NCI-H2081 (cell line): ENCODE measurements at regions not wholly inside any gene's neighbourhood (a gene's known extent, or its start where the extent isn't known, plus 50 kb on each side); places are given as distances from the start of the nearest gene placed in this dataset.
A peak's percentile ranks its signal among the peaks of the same experiment; 100 is the strongest.

Experiments used
- DNase-seq, 2 experiments: peaks; one replicate each; lab custom pipeline; 2025; lab: John Stamatoyannopoulos, UW

DNA sequence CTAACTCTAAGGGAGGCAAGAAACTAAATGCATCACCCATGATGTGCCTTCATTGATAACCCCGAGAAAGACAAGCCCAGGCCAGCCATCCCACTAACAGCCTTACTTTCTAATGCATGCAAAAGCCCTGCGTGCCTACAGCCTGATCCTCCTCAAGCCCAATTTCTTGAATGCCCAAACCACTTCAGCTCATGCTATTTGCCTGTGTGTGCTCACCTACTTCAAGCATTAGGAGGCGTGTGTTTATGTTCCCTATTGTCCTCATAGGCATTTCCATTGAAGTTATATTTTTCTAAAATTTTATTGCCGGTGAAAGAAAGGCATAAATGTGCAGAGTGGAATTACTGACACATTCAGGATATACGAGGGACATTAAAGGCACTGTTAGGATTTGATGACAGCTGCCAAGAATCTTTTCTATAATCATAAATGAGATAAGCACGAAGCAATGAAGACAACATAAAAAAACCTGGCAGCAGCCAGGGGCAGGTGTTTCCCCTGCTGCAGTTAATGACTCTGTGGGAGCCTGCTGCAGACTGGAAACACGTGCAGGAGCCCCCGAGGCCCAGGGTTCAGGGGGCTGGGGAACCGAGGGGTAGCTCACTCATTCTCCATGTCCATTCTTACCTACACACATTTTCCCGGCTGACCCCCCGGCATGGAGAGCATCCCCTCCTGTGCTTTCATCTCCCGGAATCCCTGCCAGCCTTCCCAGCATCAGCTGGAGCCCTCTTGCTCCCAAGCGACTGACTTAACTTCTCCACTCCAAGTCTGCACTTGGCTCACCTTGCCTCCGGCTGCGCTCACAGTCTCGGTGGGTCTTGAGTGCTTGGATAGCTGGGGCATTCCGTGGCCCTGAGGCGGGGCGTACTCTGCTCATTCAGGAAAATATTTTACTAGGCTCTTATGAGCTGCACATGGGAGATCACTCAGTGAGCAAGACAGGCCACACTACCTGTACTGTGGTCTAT, 292.3 kb upstream of the SIX2 start:
- DNase-seq = peak; percentile 74 to 95

DNA sequence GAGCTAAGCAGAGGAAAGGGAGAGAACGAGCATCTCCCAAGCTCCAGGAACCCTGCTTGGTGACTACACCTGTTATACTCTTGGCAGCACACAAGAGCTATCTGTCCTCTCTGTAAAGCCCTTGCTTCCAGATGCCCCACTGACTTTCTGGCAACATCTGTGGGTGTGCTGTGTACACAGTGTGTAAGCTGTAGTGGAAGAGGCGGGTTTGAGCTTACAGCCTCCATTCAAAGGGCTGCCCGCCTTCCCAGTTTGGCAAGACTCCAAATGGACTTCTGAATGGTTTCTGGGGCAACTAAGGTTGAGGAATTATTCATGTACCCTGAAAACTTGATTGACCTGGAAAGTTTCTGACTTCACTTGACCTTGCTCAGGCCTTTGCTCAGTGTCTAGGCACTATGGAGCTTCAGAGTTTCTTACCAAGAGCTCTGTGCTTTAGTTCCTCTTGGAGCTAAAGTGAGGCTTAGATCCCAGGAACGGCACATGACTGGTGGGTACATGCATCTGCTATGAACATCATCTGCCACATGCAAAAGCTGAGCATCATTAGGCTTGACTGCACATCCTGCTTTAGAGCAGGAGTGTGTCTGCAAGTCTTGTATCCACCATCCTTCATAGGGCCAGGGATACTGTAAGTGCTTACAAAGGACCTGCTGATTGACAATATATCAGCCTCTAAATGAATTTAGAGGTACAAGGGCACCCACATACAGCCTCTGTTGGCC, 290.9 kb upstream of the SIX2 start:
- DNase-seq = peak; percentile 95 to 99

DNA sequence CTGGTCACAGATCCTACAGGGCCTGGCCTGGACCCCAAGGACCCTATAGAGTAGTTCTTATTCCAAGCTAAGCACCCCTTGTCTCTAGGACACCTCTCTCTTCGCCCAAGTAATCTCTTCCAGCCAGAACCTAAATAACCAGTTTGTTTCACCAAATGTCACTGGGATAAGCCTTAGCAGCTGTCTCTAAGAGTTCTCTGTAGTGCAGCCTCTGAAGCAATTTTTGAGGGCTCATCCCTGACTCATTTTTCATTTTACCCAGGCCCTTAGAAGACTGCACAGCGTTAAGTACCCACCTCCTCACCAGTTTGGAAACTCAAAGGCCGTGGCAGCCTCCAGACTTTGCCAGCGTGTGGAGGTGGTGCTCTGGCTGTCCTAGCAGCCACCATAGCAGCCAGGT, 290.1 kb upstream of the SIX2 start:
- DNase-seq = no peak

DNA sequence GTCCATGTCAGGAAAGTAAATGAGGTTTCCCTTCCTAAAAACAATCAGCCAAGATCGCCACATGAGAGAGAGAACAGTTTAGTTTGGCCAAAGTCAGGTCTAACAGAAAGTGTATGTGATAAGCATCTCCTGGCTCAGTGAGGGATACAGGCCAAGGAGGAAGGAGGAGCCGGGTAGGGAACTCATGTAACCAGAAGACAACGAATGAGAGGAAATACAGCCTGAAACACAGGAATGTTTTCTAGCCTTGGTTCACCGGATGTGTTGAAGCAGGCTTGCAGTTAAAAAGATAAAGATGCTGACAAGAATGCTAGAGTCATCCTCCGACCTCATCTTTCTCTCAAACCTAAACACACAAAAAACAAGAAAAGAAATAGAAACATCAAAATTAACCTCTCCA, 283.9 kb upstream of the SIX2 start:
- DNase-seq = no peak

DNA sequence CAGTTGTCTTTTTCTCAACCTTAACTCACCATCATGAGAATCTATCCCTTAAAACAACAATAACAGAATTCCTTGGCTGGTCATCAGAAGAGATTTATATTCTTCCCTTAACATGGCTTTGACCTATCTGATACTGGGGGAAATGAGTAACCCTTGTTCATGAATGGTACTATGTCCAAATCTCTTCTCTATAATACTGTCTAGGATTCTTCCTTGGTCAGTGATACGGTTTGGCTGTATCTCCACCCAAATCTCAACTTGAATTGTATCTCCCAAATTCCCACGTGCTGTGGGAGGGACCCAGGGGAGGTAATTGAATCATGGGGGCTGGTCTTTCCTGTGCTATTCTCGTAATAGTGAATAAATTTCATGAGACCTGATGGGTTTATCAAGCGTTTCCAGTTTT, 282.0 kb upstream of the SIX2 start:
- DNase-seq = no peak

DNA sequence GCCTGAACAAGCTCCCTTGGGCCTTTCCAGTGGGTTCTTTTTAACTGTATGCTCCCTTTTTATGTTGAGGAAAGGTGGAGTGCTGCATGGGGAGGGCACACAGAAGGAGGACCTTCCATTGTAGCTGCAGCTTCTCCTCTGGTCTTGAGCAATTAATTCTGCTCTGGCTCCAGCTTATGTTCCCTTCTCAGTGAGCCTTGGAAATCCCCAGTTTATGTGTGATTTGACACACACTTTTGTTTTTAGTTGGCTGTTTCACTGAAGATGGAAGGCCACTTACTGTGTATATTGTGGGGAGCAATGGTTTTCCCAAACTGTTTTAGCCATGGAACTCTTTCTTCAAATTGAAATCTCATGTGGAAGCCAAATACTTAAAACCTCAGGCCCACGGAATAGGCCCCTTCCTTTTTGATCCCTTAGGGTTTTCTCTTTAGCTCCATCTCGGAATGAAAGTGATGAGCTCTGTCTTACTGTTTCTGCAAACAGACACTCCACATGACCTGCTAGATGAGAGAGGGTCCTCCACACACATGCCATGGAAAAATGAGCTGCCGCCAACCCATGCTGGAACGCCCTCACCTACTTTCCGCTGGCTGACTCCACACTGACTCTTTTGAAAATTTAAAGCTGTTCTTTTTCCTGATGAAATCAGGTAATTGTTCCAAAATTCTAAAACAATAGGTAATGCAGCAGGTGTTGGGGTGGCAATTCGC, 280.9 kb upstream of the SIX2 start:
- no peak for DNase-seq

DNA sequence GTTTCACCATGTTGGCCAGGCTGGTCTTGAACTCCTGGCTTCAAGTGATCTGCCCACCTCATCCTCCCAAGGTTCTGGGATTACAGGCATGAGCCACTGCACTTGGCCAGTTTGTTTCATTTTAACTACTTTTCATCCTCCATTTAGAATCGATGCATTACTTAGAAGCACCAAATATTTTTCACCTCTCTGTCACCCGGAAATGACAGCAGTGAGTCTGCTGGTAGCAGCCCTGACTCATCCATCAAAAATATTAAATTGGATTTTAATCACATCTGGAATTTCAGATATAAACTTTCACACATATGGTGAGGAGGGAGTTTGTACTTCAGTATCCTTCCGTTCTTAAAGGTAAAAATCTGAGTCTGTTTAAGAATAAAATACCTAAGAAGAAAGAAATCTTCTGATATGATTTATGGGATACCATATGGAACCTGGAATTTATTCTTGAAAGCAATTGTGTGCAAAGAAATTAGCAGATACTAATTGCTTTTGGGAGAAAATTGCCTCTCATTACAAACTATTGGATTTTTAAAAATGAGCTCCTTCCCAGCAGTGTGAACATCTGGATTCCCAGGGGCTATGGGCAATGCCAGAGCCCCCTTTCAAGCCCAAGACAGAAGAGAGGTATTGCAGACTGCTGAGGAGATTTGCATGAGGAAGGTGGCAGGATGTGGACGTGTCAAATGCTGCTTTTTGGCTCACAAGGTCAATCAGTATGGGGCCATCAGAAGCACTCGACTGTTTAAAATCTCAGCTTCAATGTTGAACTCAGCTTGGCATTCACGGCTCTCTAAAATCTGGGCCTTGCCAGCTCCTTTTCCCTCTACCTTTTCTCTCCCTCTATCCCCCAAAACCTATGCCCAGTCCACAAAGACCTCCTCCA, 279.5 kb upstream of the SIX2 start:
- no peak for DNase-seq

DNA sequence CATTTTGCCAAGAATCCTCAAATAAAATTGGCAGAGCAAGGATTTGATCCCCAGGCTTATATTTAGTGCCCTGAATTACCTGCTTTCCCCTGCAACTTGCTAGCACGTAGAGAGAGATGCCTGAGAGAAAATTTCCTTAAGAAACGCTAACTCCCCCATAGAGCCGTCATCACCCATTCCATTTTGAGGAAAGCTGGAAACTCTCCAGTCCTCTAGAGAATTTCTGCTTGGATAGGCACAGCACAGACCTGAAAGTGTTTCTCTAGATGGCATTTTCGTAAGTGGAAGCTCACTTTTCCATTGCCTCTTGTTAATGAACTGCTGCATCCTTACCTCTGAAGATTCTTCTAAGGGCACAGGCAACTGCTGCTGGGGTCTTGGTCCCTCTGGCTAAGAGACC, 277.8 kb upstream of the SIX2 start:
- no peak for DNase-seq

DNA sequence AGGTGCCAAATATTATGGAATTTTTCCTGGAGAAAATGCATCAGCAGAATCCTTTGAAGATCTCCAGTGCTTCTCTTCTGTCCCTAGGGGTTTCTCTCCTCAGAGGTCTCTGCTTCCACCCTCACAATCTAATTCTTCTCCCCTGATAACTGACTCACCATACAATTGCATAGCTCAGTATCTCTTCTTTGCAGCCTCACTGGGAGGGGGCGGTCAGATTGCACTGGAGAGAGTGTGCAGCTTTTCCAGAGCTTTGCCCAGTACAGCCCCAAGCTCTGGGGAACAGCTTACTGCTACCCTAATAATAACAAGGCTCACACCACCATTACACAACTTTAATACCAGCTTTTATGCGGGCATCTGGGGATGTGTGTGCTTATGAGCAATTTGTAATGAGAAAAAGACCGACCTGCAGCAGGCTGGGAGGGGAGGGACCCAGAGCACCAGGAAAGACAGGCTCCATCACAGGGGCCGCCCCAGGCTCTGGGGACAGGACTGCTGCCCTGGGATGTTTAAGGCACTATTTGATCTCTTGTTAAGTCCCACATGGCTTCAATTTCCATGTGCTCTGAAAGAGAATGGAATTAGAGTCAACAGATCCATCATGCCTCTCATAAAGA, 276.6 kb upstream of the SIX2 start:
- DNase-seq = no peak

DNA sequence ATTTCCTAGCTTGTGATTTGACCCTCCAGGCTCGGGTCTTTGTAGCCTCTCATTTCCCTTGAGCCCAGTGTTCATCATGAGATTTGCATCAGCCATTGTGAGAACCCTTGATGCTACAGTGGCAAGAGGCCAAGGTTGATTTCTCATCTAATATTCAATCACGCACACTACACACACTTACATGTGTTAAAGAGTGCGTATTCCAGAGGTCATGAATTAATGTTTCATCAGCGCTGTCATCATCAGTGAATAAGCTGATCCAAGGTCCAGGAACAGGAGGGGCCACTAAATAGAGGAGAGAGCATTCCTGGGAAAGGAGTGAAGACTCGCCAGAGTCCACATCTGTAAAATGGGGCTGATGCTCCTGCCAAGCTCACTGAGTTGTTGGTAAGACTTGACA, 276.1 kb upstream of the SIX2 start:
- no peak for DNase-seq

DNA sequence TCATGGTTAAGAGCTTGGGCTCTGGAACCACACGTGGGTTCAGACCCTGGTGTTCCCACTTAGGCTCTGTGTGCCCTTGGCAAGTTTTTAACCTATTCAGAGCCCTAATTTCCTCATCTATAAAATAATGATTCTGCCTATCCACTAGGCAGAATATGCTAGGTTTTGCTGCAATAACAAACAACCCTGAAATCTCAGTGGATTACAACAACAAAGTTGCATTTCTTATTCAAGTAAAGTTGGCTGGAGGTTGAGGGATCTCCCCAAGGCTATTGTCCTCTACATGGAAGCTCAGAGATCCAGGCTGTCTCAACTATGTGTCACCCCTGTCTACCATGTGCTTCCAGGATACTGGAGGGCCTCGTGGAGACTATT, 275.4 kb upstream of the SIX2 start:
- DNase-seq = no peak

DNA sequence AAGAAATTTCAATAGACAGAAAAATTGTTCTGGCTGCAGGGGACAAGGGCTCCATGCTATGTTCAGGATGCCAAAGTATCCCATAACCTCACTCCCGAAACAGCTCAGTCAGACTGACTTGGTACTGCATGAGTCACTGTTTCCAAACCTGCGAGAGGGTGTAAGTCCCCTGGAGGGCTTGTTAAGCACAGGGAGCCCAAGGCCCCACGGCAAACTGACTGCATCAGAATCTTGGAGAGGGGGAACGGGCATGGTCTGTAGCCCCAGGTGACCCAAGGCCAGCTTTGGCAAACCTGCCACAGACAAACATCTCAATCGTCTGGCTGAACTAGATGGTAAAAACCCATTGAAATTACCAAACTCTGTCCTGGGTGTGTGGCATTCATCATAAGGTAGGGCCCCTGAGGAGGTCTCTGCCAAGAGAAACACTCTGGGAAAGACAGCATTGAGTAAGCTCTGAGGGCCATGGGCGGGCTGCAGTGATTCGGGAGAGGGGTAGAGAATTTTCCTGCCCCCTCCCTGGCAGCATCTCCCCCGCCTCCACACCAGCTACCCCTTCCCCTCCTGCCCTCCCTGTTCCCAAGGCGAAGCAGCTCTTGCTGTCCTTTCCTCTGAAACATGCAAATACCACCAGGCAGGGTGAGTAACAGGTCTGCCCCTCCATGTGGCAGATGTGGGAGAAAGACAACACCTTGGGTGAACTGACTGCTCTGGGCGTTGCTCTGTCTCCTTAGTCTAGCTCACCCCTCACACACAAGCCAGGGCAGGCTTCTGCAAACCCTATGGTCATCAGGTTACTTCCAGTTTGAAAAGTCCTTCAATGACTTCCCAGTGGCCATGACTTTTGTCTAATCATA, 274.7 kb upstream of the SIX2 start:
- no peak for DNase-seq

DNA sequence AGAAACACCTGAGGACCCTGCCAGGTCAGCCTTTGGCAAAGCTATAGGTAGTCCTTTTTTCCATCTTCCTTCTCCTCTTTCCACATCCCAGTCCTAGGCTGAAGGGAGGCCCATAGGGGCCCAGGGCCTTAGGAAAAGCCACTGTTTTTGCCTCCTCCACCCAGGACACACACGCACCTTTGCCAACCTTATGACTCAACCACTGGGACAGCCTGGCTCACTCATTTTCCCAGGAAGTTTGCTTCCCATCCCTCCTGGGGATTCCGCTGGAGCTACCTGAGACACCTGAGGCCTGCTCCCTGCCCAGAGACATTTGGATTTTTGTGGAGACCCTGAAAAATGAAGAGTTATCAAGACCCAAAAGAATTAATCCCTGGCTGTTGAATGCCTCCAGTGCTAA, 273.4 kb upstream of the SIX2 start:
- DNase-seq = no peak

DNA sequence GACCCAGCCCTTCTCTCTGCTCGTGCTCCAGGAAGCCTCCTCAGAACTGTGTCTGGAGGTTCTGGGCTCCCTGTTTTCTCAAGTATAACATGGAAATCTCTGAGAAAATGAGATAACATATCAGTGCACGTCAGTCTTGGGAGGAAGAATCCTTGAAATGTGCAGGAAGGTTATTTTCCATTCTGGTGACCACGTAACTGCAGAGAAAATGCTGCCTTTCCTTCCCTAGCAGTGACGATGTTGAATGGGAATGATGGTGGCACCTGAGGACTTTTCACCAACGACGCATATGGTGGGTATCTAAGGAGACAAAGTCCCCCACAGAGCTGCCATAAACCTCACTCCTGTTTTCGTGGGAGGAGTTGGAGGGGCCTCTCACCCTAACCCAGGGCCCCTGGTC, 272.1 kb upstream of the SIX2 start:
- DNase-seq = no peak

DNA sequence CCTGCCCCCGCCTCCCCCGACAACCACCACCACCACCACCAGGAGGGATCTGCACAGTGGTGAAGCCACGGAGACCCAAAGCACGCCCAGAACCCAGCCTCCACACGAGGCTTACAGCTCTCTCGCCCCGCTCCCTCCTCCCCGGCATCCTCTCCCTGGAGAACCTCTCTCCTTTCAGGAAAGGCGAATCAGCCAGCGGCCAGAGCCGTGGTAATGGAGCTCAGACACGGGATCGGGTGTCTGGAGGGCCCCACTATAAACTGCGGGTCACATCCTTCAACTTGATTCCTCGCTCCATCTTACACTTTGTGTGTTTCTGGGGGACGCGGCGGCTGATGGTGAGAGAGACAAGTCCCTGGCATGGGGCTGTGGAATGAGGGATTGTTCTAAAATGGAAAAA, 271.5 kb upstream of the SIX2 start:
- no peak for DNase-seq

DNA sequence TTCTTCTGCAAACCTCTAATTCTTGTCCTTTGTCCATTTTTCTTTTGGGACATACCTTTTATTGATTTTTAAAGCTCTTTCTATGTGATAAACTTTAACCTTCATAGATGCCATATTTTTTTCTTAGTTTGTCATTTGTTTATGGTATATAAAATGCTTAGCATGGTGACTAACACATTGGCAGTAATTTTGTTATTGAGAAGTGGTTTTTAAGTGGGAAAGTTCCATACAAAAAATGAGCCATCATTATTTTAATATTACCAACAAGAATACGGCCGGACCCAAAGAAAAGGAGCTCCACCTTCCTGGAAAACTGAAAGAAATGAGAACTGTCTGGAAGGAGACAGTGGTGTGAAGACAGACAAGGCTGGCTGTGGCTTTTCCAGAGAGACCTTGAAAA, 270.1 kb upstream of the SIX2 start:
- no peak for DNase-seq

DNA sequence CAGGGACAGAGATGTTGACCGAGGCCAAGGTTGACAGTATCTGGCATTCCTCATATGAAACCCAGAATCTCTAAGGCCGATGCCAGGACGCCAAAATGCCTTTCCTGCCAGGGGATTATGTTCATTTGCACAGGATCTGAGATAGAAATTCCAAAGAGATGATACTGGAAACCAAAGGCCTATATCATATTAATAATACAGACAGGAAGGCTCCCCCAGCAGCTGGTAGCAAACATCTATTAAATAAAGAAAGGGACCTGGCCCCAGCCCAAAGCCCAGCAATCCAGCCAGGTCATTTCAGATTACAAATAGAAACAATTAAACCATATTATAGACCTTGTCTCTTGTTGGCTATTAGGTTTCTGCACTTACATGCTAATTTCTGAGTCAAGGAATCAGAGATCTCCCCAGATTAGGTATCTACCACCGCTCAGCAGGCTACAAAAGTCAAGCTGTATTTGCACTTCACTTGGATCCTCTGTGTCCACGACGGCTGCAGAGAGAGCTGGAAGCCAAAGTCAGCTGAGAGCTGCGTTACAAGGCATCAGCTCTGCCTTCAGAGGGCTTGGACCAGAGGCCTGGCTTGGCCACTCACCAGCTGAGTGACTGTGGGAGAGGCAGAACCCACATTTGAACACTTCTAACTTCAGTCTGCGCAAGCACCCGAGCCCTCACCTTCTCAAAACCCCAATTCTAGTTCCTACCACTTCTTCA, 269.3 kb upstream of the SIX2 start:
- peak in 1 of 2 experiments; percentile 64 for DNase-seq

DNA sequence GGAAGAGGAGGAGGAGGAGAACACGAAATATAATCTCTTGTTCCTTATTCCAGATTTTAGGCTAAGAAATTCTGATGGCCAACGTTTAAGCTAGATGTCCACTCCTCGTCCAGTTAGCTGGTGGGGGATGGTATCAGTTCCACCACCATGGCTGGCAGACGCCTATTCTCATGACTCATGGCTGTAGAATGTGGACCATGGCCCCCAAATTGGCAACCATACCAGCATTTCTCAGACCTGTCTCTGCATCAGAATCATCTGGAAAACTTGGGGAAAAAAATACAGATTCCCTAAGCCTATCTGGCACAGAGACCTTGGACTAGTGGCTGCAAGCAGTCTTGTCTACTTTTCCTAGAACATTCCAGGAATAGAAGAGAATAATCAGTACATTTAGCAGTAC, 267.7 kb upstream of the SIX2 start:
- no peak for DNase-seq

DNA sequence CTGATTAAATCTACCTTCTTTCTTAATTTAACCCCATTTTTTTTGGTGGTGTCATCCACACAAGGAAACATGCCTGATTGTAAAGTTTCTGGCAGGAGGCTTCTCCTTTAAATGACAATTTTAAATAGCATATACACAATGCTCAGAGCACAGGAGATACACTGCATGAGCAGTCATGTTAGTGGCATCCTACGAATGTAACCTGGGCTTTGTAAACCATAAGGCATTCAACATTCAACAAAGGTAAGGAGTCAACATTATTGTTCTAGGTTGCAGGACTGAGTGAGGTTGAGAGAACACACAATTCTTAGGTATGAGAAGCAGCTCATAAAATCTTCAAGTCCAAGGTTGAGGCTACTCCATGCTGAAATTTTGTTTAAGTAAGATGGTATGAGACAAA, 266.6 kb upstream of the SIX2 start:
- no peak for DNase-seq
